HFFc6 (cell line): ENCODE measurements at regions not wholly inside any gene's neighbourhood (a gene's known extent, or its start where the extent isn't known, plus 50 kb on each side); places are given as distances from the start of the nearest gene placed in this dataset.

ENCODE experiments used
- DNase-seq: peaks from one replicate; pipeline ENCODE4 v3.0.0-alpha.2; 2018
- H3K27ac Mint-ChIP-seq: 2 replicates; pipeline ENCODE4 v1.8.0; 2020; ENCODE audit warnings: mild to moderate bottlenecking, mixed read lengths
- H3K27me3 Mint-ChIP-seq: 2 replicates; pipeline ENCODE4 v1.8.0; 2021; ENCODE audit warnings: mild to moderate bottlenecking, moderate library complexity, mixed read lengths; ENCODE audit not compliant: insufficient read depth
- H3K36me3 Mint-ChIP-seq: 2 replicates; pipeline ENCODE4 v1.8.0; 2021; ENCODE audit warnings: low read depth, mixed read lengths
- H3K4me1 Mint-ChIP-seq: 2 replicates; pipeline ENCODE4 v1.8.0; 2020; ENCODE audit warnings: low read depth, mixed read lengths
- H3K4me3 Mint-ChIP-seq: 2 replicates; pipeline ENCODE4 v1.8.0; 2020; ENCODE audit warnings: mild to moderate bottlenecking, moderate library complexity, mixed read lengths
- H3K9me3 Mint-ChIP-seq: 2 replicates; pipeline ENCODE4 v1.8.0; 2020; ENCODE audit warnings: mild to moderate bottlenecking, mixed read lengths
- CTCF ChIP-seq: fragments of 200-600 bp; sonication (generic); IDR thresholded peaks from 2 replicates; pipeline ENCODE4 v1.5.0; 2021; ENCODE audit warnings: antibody characterized with exemption, mild to moderate bottlenecking

- H3K36me3 Mint-ChIP-seq, result no peaks in the 10 kb centered on the region
- no peaks in the 10 kb centered on the region for H3K9me3 Mint-ChIP-seq
- no peak for DNase-seq
- no peak overlapping the region for H3K27ac Mint-ChIP-seq
- TF ChIP-seq CTCF, result no peak
- peaks cover 25% of the 10 kb centered on the region for H3K27me3 Mint-ChIP-seq
- no peak overlapping the region for H3K4me3 Mint-ChIP-seq
- no peaks in the 10 kb centered on the region for H3K4me1 Mint-ChIP-seq
Measured at GRCh38 chr2:65649811-65650589, 217.6 kb upstream of the SPRED2 start.

GRCh38 chr2:65647249-65647842 lies 214.9 kb upstream of the SPRED2 start:
- H3K36me3 Mint-ChIP-seq, result no peaks in the 10 kb centered on the region
- H3K9me3 Mint-ChIP-seq, result no peaks in the 10 kb centered on the region
- H3K4me1 Mint-ChIP-seq, result no peaks in the 10 kb centered on the region
- H3K27me3 Mint-ChIP-seq, result peaks cover 30% of the 10 kb centered on the region
- DNase-seq, result no peak
- no peak overlapping the region for H3K27ac Mint-ChIP-seq
- no peak overlapping the region for H3K4me3 Mint-ChIP-seq
- TF ChIP-seq CTCF, result no peak

GRCh38 chr2:65640793-65641103 lies 208.3 kb upstream of the SPRED2 start:
- Mint-ChIP-seq H3K4me3 (no peak overlapping the region; the same call in 1 of the 2 replicates), H3K27ac (no peak overlapping the region), H3K36me3 (no peaks in the 10 kb centered on the region), H3K9me3 (no peaks in the 10 kb centered on the region), H3K27me3 (peaks cover 19% of the 10 kb centered on the region), H3K4me1 (peaks cover 19% of the 10 kb centered on the region)
- TF ChIP-seq CTCF, result peak; percentile 9; the same call in 1 of the 2 replicates
- no peak for DNase-seq

- H3K4me3 Mint-ChIP-seq, result 0 out of 2 replicates have a peak overlapping the region, but pooled peaks have one; percentile 5
- H3K27me3 Mint-ChIP-seq, result peaks cover 15% of the 10 kb centered on the region
- no peak overlapping the region for H3K27ac Mint-ChIP-seq
- H3K9me3 Mint-ChIP-seq, result no peaks in the 10 kb centered on the region
- DNase-seq, result peak; percentile 23
- H3K4me1 Mint-ChIP-seq, result peaks cover 19% of the 10 kb centered on the region
- no peaks in the 10 kb centered on the region for H3K36me3 Mint-ChIP-seq
- no peak for TF ChIP-seq CTCF
Measured at GRCh38 chr2:65639156-65639864, 206.9 kb upstream of the SPRED2 start.

- TF ChIP-seq CTCF, result peak; percentile 47; the same call in 1 of the 2 replicates
- Mint-ChIP-seq H3K4me1 (peaks cover 19% of the 10 kb centered on the region), H3K27me3 (peaks cover 13% of the 10 kb centered on the region), H3K27ac (no peak overlapping the region), H3K36me3 (no peaks in the 10 kb centered on the region), H3K4me3 (no peak overlapping the region), H3K9me3 (no peaks in the 10 kb centered on the region)
- no peak for DNase-seq
Measured at GRCh38 chr2:65638443-65638842, 206.0 kb upstream of the SPRED2 start.
